H9 (cell line): ENCODE measurements at regions not wholly inside any gene's neighbourhood (a gene's known extent, or its start where the extent isn't known, plus 50 kb on each side); places are given as distances from the start of the nearest gene placed in this dataset.

Experiments used
- DNase-seq: peaks from one replicate; pipeline ENCODE4 v3.0.0-alpha.2; 2017
- H2AFZ ChIP-seq: one replicate; pipeline ENCODE4 v1.6.1; 2013; ENCODE audit warnings: mild to moderate bottlenecking, low read length, control low read depth, moderate library complexity
- H2AK5ac ChIP-seq: 2 replicates; pipeline ENCODE4 v1.6.1; 2013; ENCODE audit warnings: low read length, control low read depth, mixed read lengths; ENCODE audit not compliant: insufficient read length
- H2BK120ac ChIP-seq: one replicate; pipeline ENCODE4 v1.6.1; 2013; ENCODE audit warnings: low read depth, mild to moderate bottlenecking, low read length, control low read depth, inconsistent platforms; ENCODE audit not compliant: poor library complexity, severe bottlenecking
- H2BK12ac ChIP-seq: 2 replicates; pipeline ENCODE4 v1.6.1; 2013; ENCODE audit warnings: low read length, control low read depth, mixed read lengths, low read depth; ENCODE audit not compliant: insufficient read length
- H2BK15ac ChIP-seq: 2 replicates; pipeline ENCODE4 v1.6.1; 2013; ENCODE audit warnings: low read depth, low read length, control low read depth
- H2BK20ac ChIP-seq: one replicate; pipeline ENCODE4 v1.6.1; 2013; ENCODE audit warnings: low read depth, mild to moderate bottlenecking, low read length, control low read depth, inconsistent platforms; ENCODE audit not compliant: poor library complexity, severe bottlenecking
- H2BK5ac ChIP-seq: 2 replicates; pipeline ENCODE4 v1.6.1; 2013; ENCODE audit warnings: low read length, control low read depth, mixed read lengths; ENCODE audit not compliant: insufficient read length
- H3K14ac ChIP-seq: 2 replicates; pipeline ENCODE4 v1.6.1; 2013; ENCODE audit warnings: low read length, control low read depth; ENCODE audit not compliant: insufficient read depth
- H3K18ac ChIP-seq: 2 replicates; pipeline ENCODE4 v1.6.1; 2013; ENCODE audit warnings: low read depth, mild to moderate bottlenecking, mixed read lengths, low read length, control low read depth; ENCODE audit not compliant: insufficient read length
- H3K23ac ChIP-seq: 2 replicates; pipeline ENCODE4 v1.6.1; 2013; ENCODE audit warnings: low read length, control low read depth, mixed read lengths, low read depth; ENCODE audit not compliant: insufficient read length
- H3K23me2 ChIP-seq: 2 replicates; pipeline ENCODE4 v1.6.1; 2013; ENCODE audit warnings: low read depth, mild to moderate bottlenecking, mixed read lengths, low read length, control low read depth; ENCODE audit not compliant: insufficient read length, poor library complexity, severe bottlenecking
- H3K27ac ChIP-seq: 2 replicates; pipeline ENCODE4 v1.5.1; 2013; ENCODE audit warnings: low read length, control low read depth, mixed read lengths, low read depth; ENCODE audit not compliant: insufficient read length
- H3K27me3 ChIP-seq: 2 replicates; pipeline ENCODE4 v1.6.1; 2013; ENCODE audit warnings: low read length, control low read depth, inconsistent platforms; ENCODE audit not compliant: insufficient read depth
- H3K4ac ChIP-seq: 2 replicates; pipeline ENCODE4 v1.6.1; 2013; ENCODE audit warnings: low read depth, mild to moderate bottlenecking, control low read depth, inconsistent platforms, low read length, moderate library complexity
- H3K4me1 ChIP-seq: 2 replicates; pipeline ENCODE4 v1.6.1; 2013; ENCODE audit warnings: low read length, control low read depth, inconsistent platforms; ENCODE audit not compliant: insufficient read depth
- H3K4me2 ChIP-seq: 2 replicates; pipeline ENCODE4 v1.6.1; 2013; ENCODE audit warnings: low read length, control low read depth, mixed read lengths; ENCODE audit not compliant: insufficient read length, insufficient read depth
- H3K56ac ChIP-seq: 2 replicates; pipeline ENCODE4 v1.6.1; 2013; ENCODE audit warnings: low read depth, mild to moderate bottlenecking, mixed read lengths, low read length, control low read depth; ENCODE audit not compliant: insufficient read length
- H3K79me1 ChIP-seq: 2 replicates; pipeline ENCODE4 v1.6.1; 2013; ENCODE audit warnings: low read depth, mild to moderate bottlenecking, moderate library complexity, low read length, control low read depth, inconsistent platforms; ENCODE audit not compliant: insufficient read depth, poor library complexity, severe bottlenecking
- H3K79me2 ChIP-seq: 2 replicates; pipeline ENCODE4 v1.6.1; 2013; ENCODE audit warnings: low read length, control low read depth, inconsistent platforms; ENCODE audit not compliant: insufficient read depth
- H3K9ac ChIP-seq: 2 replicates; pipeline ENCODE4 v1.6.1; 2013; ENCODE audit warnings: low read length, control low read depth, mixed read lengths; ENCODE audit not compliant: insufficient read length; ENCODE audit errors: extremely low read depth
- H3K9me3 ChIP-seq: one replicate; pipeline ENCODE4 v1.6.1; 2013; ENCODE audit warnings: low read depth, low read length, inconsistent platforms; ENCODE audit not compliant: control insufficient read depth
- H3T11ph ChIP-seq: one replicate; pipeline ENCODE4 v1.6.1; 2013; ENCODE audit warnings: mild to moderate bottlenecking, low read length, control low read depth, inconsistent platforms
- H4K20me1 ChIP-seq: one replicate; pipeline ENCODE4 v1.6.1; 2013; ENCODE audit not compliant: control insufficient read depth, insufficient read length, insufficient read depth
- H4K5ac ChIP-seq: 2 replicates; pipeline ENCODE4 v1.6.1; 2013; ENCODE audit warnings: low read depth, mild to moderate bottlenecking, mixed read lengths, low read length, control low read depth; ENCODE audit not compliant: insufficient read length
- H4K8ac ChIP-seq: replicated peaks from 2 replicates; pipeline ENCODE4 v1.6.1; 2013; ENCODE audit warnings: low read length, control low read depth, mixed read lengths, low read depth; ENCODE audit not compliant: insufficient read length
- H4K91ac ChIP-seq: 2 replicates; pipeline ENCODE4 v1.6.1; 2013; ENCODE audit warnings: low read depth, mild to moderate bottlenecking, moderate library complexity, mixed read lengths, low read length, control low read depth; ENCODE audit not compliant: insufficient read length
- H3K27ac Mint-ChIP-seq, 3 experiments: 2 replicates in 2 of 3; 3 replicates in 1 of 3; pipeline ENCODE4 v1.8.0; 2020 to 2021; ENCODE audit warnings: mixed read lengths in 3 of 3, mild to moderate bottlenecking in 1 of 3, moderate library complexity in 1 of 3
- H3K27me3 Mint-ChIP-seq: 2 replicates; pipeline ENCODE4 v1.8.0; 2021; ENCODE audit warnings: low read depth, mild to moderate bottlenecking, moderate library complexity, mixed read lengths
- H3K36me3 Mint-ChIP-seq, 3 experiments: 2 replicates in 2 of 3; 3 replicates in 1 of 3; pipeline ENCODE4 v1.8.0; 2020 to 2021; ENCODE audit warnings: low read depth in 3 of 3, mixed read lengths in 3 of 3; ENCODE audit not compliant: insufficient read depth in 1 of 3
- H3K4me1 Mint-ChIP-seq, 2 experiments: 2 replicates each; pipeline ENCODE4 v1.8.0; 2020; ENCODE audit warnings: mixed read lengths in 2 of 2
- H3K4me3 Mint-ChIP-seq, 2 experiments: 2 replicates in 1 of 2; 3 replicates in 1 of 2; pipeline ENCODE4 v1.8.0; 2020 to 2021; ENCODE audit warnings: mild to moderate bottlenecking in 2 of 2, mixed read lengths in 2 of 2, moderate library complexity in 1 of 2
- H3K9me3 Mint-ChIP-seq, 2 experiments: 2 replicates in 1 of 2; 3 replicates in 1 of 2; pipeline ENCODE4 v1.8.0; 2020; ENCODE audit warnings: mild to moderate bottlenecking in 2 of 2, mixed read lengths in 2 of 2, moderate library complexity in 1 of 2
- CTCF ChIP-seq: fragments of 200-600 bp; sonication (generic); conservative IDR thresholded peaks from 3 replicates; pipeline ENCODE4 v1.8.0; 2021; ENCODE audit warnings: antibody characterized with exemption, mild to moderate bottlenecking
- WGBS: extraction: QIAGEN DNeasy Blood & Tissue Kit; methylation state at CpG from one replicate; pipeline ENCODE4 v1.1.7; 2013; ENCODE audit warnings: missing lambda C conversion rate, low lambda C conversion rate, mixed read lengths; ENCODE audit not compliant: insufficient read length; ENCODE audit errors: extremely low coverage; 5-methylcytosine and 5-hydroxymethylcytosine counted together

- H2AFZ ChIP-seq, result no peak overlapping the region
- TF ChIP-seq CTCF, result no peak
- Mint-ChIP-seq H3K27ac (no peak overlapping the region), H3K9me3 (no peaks in the 10 kb centered on the region; a peak in 1 of 5 replicates), H3K27me3 (no peaks in the 10 kb centered on the region), H3K36me3 (no peaks in the 10 kb centered on the region), H3K4me1 (peaks cover 16 to 19% of the 10 kb centered on the region in 2 experiments), H3K4me3 (no peak overlapping the region)
- no peak for DNase-seq
- WGBS, result no CpG with 5 or more reads among the region's 3 CpGs
- H2BK120ac ChIP-seq, result no peak overlapping the region
- no peak overlapping the region for H4K8ac ChIP-seq
- no peak overlapping the region for H3K18ac ChIP-seq
- no peak overlapping the region for H2BK5ac ChIP-seq
- H3T11ph ChIP-seq, result no peak overlapping the region
- no peak overlapping the region for H3K14ac ChIP-seq
- no peak overlapping the region for H3K9ac ChIP-seq
- H3K79me1 ChIP-seq, result no peaks in the 10 kb centered on the region
- no peak overlapping the region for H3K23ac ChIP-seq
- no peak overlapping the region for H2BK15ac ChIP-seq
- H4K5ac ChIP-seq, result no peak overlapping the region
- H2AK5ac ChIP-seq, result no peak overlapping the region
- H3K23me2 ChIP-seq, result no peaks in the 10 kb centered on the region
- H3K27me3 ChIP-seq, result no peaks in the 10 kb centered on the region
- no peak overlapping the region for H2BK12ac ChIP-seq
- H3K4ac ChIP-seq, result no peak overlapping the region
- H4K20me1 ChIP-seq, result no peaks in the 10 kb centered on the region
- no peaks in the 10 kb centered on the region for H3K9me3 ChIP-seq
- no peak overlapping the region for H4K91ac ChIP-seq
- no peak overlapping the region for H3K56ac ChIP-seq
- no peak overlapping the region for H3K4me2 ChIP-seq
- H3K4me1 ChIP-seq, result no peaks in the 10 kb centered on the region; the same call in 1 of the 2 replicates
- H3K79me2 ChIP-seq, result no peaks in the 10 kb centered on the region
- no peak overlapping the region for H3K27ac ChIP-seq
- no peak overlapping the region for H2BK20ac ChIP-seq
Measured at GRCh38 chr12:41715256-41715655, 429.4 kb downstream of the GXYLT1 start.
